ENCODE measurements at regions not wholly inside any gene's neighbourhood (a gene's known extent, or its start where the extent isn't known, plus 50 kb on each side); places are given as distances from the start of the nearest gene placed in this dataset.

- no peak for ATAC-seq
These were observed 95.2 kb upstream of the SPRED2 start for GRCh38 chr2:65527451-65528240.

- no peak for ATAC-seq
These were observed 93.3 kb upstream of the SPRED2 start for GRCh38 chr2:65525616-65526231.

GRCh38 chr2:65522922-65523321 is 90.5 kb upstream of the SPRED2 start:
- ATAC-seq: no peak

- no peak for ATAC-seq
These were observed 86.4 kb upstream of the SPRED2 start for GRCh38 chr2:65518751-65519150.

- no peak for ATAC-seq
These were observed 82.3 kb upstream of the SPRED2 start for GRCh38 chr2:65514555-65515195.

- no peak for ATAC-seq
These were observed 80.4 kb upstream of the SPRED2 start for GRCh38 chr2:65512783-65513182.

- ATAC-seq: no peak
These were observed 78.9 kb upstream of the SPRED2 start for GRCh38 chr2:65511306-65511705.

- no peak for ATAC-seq
These were observed 75.8 kb upstream of the SPRED2 start for GRCh38 chr2:65508225-65508624.

GRCh38 chr2:65507102-65508069 is 75.0 kb upstream of the SPRED2 start:
- ATAC-seq: no peak

- peak; percentile 77 for ATAC-seq
These were observed 72.7 kb upstream of the SPRED2 start for GRCh38 chr2:65504814-65505697.

GRCh38 chr2:65504201-65504600 is 71.8 kb upstream of the SPRED2 start:
- no peak for ATAC-seq

GRCh38 chr2:65503746-65504145 is 71.3 kb upstream of the SPRED2 start:
- no peak for ATAC-seq

GRCh38 chr2:65501836-65502235 is 69.4 kb upstream of the SPRED2 start:
- ATAC-seq: no peak

GRCh38 chr2:65501074-65501473 is 68.7 kb upstream of the SPRED2 start:
- ATAC-seq: no peak

- no peak for ATAC-seq
These were observed 68.1 kb upstream of the SPRED2 start for GRCh38 chr2:65500310-65501040.

GRCh38 chr2:65499216-65499615 is 66.8 kb upstream of the SPRED2 start:
- no peak for ATAC-seq

GRCh38 chr2:65498396-65498795 is 66.0 kb upstream of the SPRED2 start:
- no peak for ATAC-seq

- no peak for ATAC-seq
These were observed 63.0 kb upstream of the SPRED2 start for GRCh38 chr2:65495251-65495877.

- ATAC-seq: no peak
These were observed 61.7 kb upstream of the SPRED2 start for GRCh38 chr2:65494078-65494477.

GRCh38 chr2:65491381-65491905 is 59.0 kb upstream of the SPRED2 start:
- no peak for ATAC-seq

Measured in esophagus mucosa (tissue), 1 donor.